Dedifferentiated amniotic fluid mesenchymal stem cell (primary cell): ENCODE measurements at regions not wholly inside any gene's neighbourhood (a gene's known extent, or its start where the extent isn't known, plus 50 kb on each side); places are given as distances from the start of the nearest gene placed in this dataset.
"Not testable (repeated sequence)": the region's sequence is repeated elsewhere in the genome, so short reads cannot be mapped to it uniquely, and the experiment has no call there.

ENCODE experiments used
- DNase-seq: peaks from one replicate; pipeline ENCODE4 v3.0.0-alpha.2; 2016; ENCODE audit errors: extremely low spot score

GRCh38 chr6:133108419-133108818, 132.7 kb upstream of the EYA4 start:
- no peak for DNase-seq

- DNase-seq, result no peak
Observed at GRCh38 chr6:133114973-133115372, 126.2 kb upstream of the EYA4 start.

DNA sequence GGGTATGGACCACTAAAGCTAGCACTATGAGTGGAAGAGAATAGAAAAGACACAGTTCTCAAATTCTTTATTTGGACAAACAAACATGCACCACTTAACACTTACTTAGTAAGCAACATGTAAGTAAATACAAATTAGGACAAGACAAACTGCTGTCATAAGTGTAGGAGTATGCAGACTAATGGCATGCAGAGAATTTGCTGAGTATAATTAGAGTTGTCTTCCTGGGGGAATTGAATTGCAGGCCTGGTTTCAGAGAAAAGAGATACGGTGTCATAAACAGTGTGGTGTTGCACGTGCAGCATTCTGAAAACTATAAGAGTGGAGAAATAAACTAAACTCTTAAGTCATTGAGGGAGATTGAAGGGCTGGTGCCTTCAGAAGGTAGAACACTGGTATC, 125.2 kb upstream of the EYA4 start:
- DNase-seq, result no peak

GRCh38 chr6:133128191-133128590, 113.0 kb upstream of the EYA4 start:
- DNase-seq, result no peak

GRCh38 chr6:133129556-133129955, 111.6 kb upstream of the EYA4 start:
- no peak for DNase-seq

- DNase-seq, result no peak
Observed at GRCh38 chr6:133130863-133131262, 110.3 kb upstream of the EYA4 start.

DNA sequence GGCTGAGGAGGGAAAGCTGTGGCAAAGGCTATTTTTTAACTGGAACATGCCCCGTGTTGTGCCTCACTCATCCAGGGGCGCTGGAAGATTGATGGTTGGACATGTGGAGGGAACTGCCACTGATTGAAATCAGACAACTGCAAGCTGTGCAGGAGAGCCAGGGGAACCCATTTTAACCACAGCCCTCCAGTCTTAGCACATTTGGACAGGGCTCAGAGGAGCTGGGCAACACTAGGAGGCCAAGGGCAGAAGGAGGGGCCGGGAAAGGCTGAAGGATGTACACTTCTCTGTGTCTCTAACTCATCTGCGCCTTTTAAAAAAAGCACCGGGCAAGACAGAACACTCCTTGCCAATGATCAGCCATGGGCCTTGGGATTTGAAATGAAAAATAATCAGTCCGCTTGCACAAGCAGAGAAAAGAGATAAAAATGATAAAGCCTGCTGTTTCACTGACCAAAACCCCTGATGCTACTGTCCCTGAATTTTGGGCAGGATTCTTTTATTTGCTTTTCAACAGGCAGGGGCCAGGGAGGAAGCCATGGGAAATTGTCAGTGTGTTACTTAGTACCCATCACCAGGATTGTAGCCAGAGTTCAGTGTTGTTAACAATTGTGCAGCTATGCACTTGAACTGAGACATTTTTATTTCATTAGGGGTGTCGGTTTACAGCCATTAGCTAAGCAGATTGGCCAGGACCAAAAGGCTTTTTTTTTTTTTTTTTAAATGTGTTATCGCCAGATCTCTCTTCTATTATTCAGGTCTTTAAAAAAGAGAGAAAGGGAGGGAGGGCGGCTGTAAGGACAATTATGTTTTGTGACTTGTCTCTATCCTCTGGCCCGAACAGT, 109.3 kb upstream of the EYA4 start:
- DNase-seq, result no peak

DNA sequence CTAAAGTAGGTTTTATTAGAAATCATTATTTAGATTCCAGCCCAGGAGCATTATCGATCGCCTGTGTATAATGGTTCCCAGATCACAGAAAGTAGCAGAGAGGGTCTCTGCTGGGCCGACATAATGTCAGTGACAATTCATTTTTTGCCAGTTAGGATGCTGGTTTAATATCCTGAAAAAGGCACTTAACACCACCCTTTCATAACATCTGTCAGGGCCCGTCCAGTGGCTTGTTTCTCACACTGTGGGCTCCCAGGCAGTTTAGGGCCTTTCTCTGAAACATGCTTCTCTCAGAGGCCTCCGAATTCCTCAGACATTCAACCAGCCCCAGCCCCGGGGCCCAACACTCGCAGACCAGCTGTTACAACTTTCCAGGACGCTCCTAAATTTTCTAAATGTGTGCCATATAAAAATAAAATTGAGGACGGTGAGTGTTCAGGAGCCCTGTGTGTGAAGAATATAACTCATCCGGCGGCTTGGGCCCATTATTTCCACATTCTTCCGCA, 108.6 kb upstream of the EYA4 start:
- DNase-seq, result no peak

GRCh38 chr6:133136177-133136880, 104.8 kb upstream of the EYA4 start:
- no peak for DNase-seq

- DNase-seq, result not testable (repeated sequence)
Observed at GRCh38 chr6:133147470-133148184, 93.5 kb upstream of the EYA4 start.

GRCh38 chr6:133156689-133157088, 84.5 kb upstream of the EYA4 start:
- DNase-seq, result no peak

DNA sequence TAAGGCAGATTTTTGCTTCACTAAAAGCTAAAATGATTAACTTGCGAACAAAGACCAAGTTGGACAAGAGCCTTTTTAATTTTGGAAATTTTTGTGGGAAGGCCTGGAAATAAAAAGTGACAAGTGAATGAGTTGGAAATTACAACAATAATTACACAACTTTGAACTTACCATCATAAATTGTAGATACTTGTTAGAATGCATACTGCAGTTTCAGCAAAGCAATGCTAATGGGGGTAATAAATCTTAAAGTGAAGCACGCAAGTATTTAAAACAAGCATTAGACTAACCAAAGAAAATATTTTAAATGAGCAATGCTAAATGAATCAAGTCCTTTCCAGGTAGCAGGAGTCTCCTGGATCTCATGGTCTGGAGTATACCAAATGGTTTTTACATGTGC, 83.2 kb upstream of the EYA4 start:
- no peak for DNase-seq

DNA sequence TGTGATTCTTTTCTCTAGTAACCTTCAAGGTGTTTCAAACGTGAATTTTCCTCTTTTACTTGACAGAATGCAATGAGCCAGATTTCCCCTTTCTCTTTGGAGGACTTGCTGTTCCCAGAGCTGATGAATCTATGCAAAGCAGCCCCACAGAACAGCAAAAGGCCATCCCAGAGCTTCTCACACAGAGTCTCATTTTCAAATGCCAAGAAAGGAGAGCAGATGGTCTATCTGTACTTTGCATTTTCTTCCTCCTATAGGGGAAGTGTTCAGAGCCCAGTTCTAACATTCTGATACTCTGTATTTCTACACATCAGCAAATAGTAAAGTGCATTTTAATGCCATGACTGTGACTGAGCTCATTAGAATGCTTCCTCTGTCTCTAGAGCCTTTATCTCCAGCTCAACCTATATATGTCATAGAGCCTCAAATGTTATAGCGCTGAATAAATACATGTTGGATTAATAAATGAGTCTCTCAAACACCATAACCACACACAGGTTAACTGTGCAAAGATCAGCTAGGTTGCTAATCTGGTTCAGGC, 81.8 kb upstream of the EYA4 start:
- DNase-seq, result no peak

GRCh38 chr6:133160536-133160935, 80.6 kb upstream of the EYA4 start:
- DNase-seq, result no peak

GRCh38 chr6:133165235-133165634, 75.9 kb upstream of the EYA4 start:
- DNase-seq, result no peak

GRCh38 chr6:133166766-133167165, 74.4 kb upstream of the EYA4 start:
- DNase-seq, result no peak

DNA sequence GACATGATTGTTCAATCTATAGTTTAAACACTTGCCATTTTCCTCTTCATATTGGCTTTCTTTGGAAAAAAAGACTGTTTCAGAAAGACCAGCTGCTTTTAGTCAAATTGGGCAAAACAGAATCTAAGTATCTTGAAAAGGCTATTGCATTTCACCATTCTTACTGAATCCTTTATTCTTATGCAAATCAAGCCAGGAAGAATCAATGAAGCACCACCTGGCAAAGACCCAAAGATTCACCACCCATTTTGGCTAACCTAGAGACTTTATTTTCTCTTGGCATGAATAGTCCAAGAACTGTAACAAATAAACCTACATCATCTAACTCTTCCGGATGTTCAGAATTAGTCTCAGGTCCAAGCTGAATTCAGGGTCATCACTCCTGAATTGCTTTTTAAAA, 71.3 kb upstream of the EYA4 start:
- DNase-seq, result no peak

GRCh38 chr6:133170602-133171001, 70.6 kb upstream of the EYA4 start:
- DNase-seq, result no peak

DNA sequence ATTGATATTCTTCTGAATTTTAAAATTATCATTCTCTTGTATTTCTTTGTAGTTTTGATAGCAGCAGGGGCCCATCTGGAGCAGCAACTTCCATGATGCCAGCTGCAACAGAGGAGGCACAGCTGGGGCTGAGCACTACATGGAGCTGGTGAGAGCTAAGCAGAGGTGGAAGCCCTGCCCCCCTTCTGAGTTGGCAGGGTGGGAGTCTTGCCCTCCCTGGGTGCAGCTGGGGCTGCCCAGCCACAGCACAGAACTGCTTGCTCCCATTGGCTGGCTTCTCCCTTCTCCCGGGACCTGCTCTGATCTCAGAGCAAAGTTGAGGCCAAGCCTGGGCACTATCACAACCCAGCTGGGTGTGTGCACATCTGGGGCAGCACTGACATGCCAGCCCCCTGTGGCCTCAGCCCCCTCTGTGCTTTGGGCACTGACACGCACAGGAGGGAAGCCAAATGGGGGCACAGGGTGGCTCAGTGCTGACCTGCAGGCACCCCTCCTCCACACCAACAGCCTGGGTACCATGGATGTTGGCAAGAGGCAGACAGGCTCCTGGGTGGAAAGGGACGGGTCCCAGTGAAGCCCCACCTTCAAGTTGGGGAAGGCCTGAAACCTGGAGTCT, 69.1 kb upstream of the EYA4 start:
- DNase-seq, result no peak

DNA sequence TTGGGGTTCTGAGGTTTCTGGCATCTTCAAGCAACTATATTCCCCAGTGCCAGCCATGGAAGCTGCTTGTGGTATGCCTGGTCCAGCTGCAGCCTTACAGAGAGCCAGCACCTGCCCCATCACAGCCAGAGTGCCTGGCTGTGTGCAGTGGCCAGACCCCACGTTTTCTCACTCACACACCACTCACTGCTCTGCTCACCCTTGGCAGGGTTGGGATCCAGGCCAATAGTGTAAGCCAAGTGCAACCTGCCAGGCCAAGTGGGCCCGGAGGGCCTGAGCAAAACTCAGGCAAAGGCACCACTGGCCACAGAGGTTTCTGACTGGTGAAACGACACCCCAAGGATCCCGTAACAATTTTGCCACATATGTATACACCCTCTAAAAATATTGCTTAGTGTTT, 67.9 kb upstream of the EYA4 start:
- DNase-seq, result no peak

DNA sequence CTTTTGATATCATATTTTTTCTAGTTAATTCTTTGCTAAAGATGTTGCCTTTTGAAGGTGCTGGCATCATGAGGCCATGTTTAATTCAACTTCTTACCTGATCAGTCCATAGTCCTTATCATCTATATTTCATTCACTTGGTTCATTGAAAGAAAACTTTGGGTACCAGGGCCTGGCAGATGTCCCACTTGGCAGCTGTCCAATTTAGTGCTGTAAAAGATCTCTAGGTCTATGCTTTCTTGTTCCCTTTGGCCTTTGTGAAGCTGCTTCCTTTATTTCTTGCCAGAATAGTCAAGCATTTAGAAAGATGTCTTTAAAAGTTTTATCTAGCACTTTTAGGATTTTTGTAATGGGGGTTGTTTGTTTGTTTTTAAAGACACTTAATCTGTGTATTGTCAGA, 61.7 kb upstream of the EYA4 start:
- no peak for DNase-seq

GRCh38 chr6:133183691-133184090, 57.5 kb upstream of the EYA4 start:
- no peak for DNase-seq
